HCT116 (cell line): ENCODE measurements at regions not wholly inside any gene's neighbourhood (a gene's known extent, or its start where the extent isn't known, plus 50 kb on each side); places are given as distances from the start of the nearest gene placed in this dataset.

Experiments used
- ATAC-seq: fragments of 200-7000 bp; cut with Tn5 transposase; 2 replicates; pipeline ENCODE4 v1.9.1; 2020; ENCODE audit warnings: mild to moderate bottlenecking, moderate library complexity
- BruUV-seq: library from RNA; stranded (reverse); fragments of 400-500 nt; replicated peaks from 2 replicates; lab custom pipeline; 2021; lab: Mats Ljungman, UMichigan
- CTCF ChIA-PET: fragments of 300-600 bp; sonication (Branson Sonifier 250); formaldehyde crosslinking; loops from one replicate; lab custom pipeline; 2021; ENCODE audit warnings: antibody characterized with exemption; lab: Charles Lee
- POLR2A ChIA-PET: fragments of 300-600, 350-600 bp; sonication (Branson Sonifier 250); formaldehyde crosslinking; loops from one replicate; lab custom pipeline; 2021; ENCODE audit warnings: antibody characterized with exemption; lab: Charles Lee
- RAD21 ChIA-PET, 2 experiments: fragments of 300-600 bp; sonication (Branson Sonifier 250); formaldehyde crosslinking; loops; one replicate each; lab custom pipeline; 2023; ENCODE audit warnings: low total read pairs in 2 of 2; ENCODE audit not compliant: uncharacterized antibody in 2 of 2, unreplicated experiment in 2 of 2, low non-redundant PET in 1 of 2; lab: Charles Lee
- DNase-seq: peaks from one replicate; pipeline ENCODE4 v3.0.0-alpha.2; 2010; ENCODE audit warnings: low read depth, low spot score
- H2AFZ ChIP-seq: fragments of 200-600 bp; shearing (Covaris generic), sonication (generic); 2 replicates; pipeline ENCODE4 v1.6.1; 2017; ENCODE audit warnings: low read depth, mixed run types, mixed read lengths, antibody characterized with exemption, low read length; ENCODE audit not compliant: poor library complexity, severe bottlenecking
- H3K27ac ChIP-seq: 2 replicates; pipeline ENCODE4 v1.5.1; 2012; ENCODE audit warnings: low read depth, low read length
- H3K27me3 ChIP-seq: fragments of 200-600 bp; sonication (generic); 2 replicates; pipeline ENCODE4 v1.6.1; 2016; ENCODE audit warnings: mixed run types, low read length, mixed read lengths; ENCODE audit not compliant: insufficient read depth
- H3K36me3 ChIP-seq, 2 experiments: fragments of 200-500 bp in 1 of 2; fragments of 200-600 bp in 1 of 2; sonication (Bioruptor generic) in 1 of 2; sonication (generic) in 1 of 2; 2 replicates each; pipeline versions ENCODE4 v1.5.1 to v1.6.1; 2014 to 2016; ENCODE audit warnings: low read length in 2 of 2, inconsistent platforms in 1 of 2, mixed read lengths in 1 of 2, mixed run types in 1 of 2; ENCODE audit not compliant: insufficient read depth in 2 of 2, control insufficient read depth in 1 of 2
- H3K4me1 ChIP-seq, 2 experiments: fragments of 200-600 bp in 1 of 2; sonication (generic) in 1 of 2; 2 replicates each; pipeline versions ENCODE4 v1.5.1 to v1.6.1; 2012 to 2017; ENCODE audit warnings: low read length in 2 of 2, inconsistent platforms in 1 of 2, mild to moderate bottlenecking in 1 of 2, mixed read lengths in 1 of 2, mixed run types in 1 of 2, moderate library complexity in 1 of 2; ENCODE audit not compliant: insufficient read depth in 2 of 2, control insufficient read depth in 1 of 2
- H3K4me2 ChIP-seq: fragments of 200-600 bp; sonication (generic); 2 replicates; pipeline ENCODE4 v1.6.1; 2017; ENCODE audit warnings: mixed run types, low read length, mixed read lengths
- H3K4me3 ChIP-seq, 2 experiments: fragments of 200-600 bp in 1 of 2; sonication (generic) in 1 of 2; replicated peaks in 1 of 2; 2 replicates each; pipeline ENCODE4 v1.5.1; 2011 to 2016; ENCODE audit warnings: low read length in 2 of 2, control low read depth in 1 of 2, low read depth in 1 of 2, mild to moderate bottlenecking in 1 of 2, mixed read lengths in 1 of 2, mixed run types in 1 of 2
- H3K79me2 ChIP-seq: fragments of 200-600 bp; sonication (generic); 2 replicates; pipeline ENCODE4 v1.6.1; 2017; ENCODE audit warnings: mild to moderate bottlenecking, mixed run types, low read length, moderate library complexity, mixed read lengths; ENCODE audit not compliant: insufficient read depth
- H3K9ac ChIP-seq: fragments of 200-600 bp; sonication (generic); 2 replicates; pipeline ENCODE4 v1.6.1; 2016; ENCODE audit warnings: low read length, mixed read lengths
- H3K9me2 ChIP-seq: fragments of 200-600 bp; sonication (generic), shearing (Covaris generic); 2 replicates; pipeline ENCODE4 v1.6.1; 2017; ENCODE audit warnings: mixed run types, mild to moderate bottlenecking, moderate library complexity; ENCODE audit not compliant: insufficient read depth
- H3K9me3 ChIP-seq, 2 experiments: fragments of 200-500 bp in 1 of 2; fragments of 200-600 bp in 1 of 2; sonication (Bioruptor generic) in 1 of 2; sonication (generic) in 1 of 2; 2 replicates each; pipeline ENCODE4 v1.6.1; 2014 to 2017; ENCODE audit warnings: low read length in 2 of 2, mixed read lengths in 2 of 2, inconsistent platforms in 1 of 2, low read depth in 1 of 2, mild to moderate bottlenecking in 1 of 2, mixed run types in 1 of 2, moderate library complexity in 1 of 2; ENCODE audit not compliant: control insufficient read depth in 1 of 2, insufficient read depth in 1 of 2
- H4K20me1 ChIP-seq: fragments of 200-600 bp; sonication (generic), shearing (Covaris generic); 2 replicates; pipeline ENCODE4 v1.6.1; 2017; ENCODE audit warnings: mixed run types, mild to moderate bottlenecking, moderate library complexity; ENCODE audit not compliant: insufficient read depth
- CBX3 ChIP-seq: IDR thresholded peaks from 2 replicates; pipeline ENCODE4 v1.6.1; 2012; ENCODE audit warnings: low read depth
- CEBPB ChIP-seq: IDR thresholded peaks from 2 replicates; pipeline ENCODE4 v1.6.1; 2012; ENCODE audit warnings: low read depth
- EGR1 ChIP-seq: IDR thresholded peaks from 2 replicates; pipeline ENCODE4 v1.6.1; 2012; ENCODE audit warnings: low read depth
- ELF1 ChIP-seq: IDR thresholded peaks from 2 replicates; pipeline ENCODE4 v1.6.1; 2012; ENCODE audit warnings: low read depth, borderline replicate concordance
- EZH2 ChIP-seq: fragments of 200-600 bp; sonication (generic); IDR thresholded peaks from 2 replicates; pipeline ENCODE4 v1.6.1; 2017; ENCODE audit warnings: antibody characterized with exemption, mixed run types
- FOSL1 ChIP-seq: IDR thresholded peaks from 2 replicates; pipeline ENCODE4 v1.6.1; 2012; ENCODE audit warnings: low read depth
- RAD21 ChIP-seq: IDR thresholded peaks from 2 replicates; pipeline ENCODE4 v1.6.1; 2012; ENCODE audit warnings: low read depth, mild to moderate bottlenecking
- YY1 ChIP-seq: IDR thresholded peaks from 2 replicates; pipeline ENCODE4 v1.6.1; 2011; ENCODE audit warnings: low read length, low read depth, moderate library complexity, mild to moderate bottlenecking; ENCODE audit not compliant: insufficient replicate concordance; ENCODE audit errors: extremely low read depth
- ZNF274 ChIP-seq: fragments of 200-500 bp; sonication (Bioruptor generic); IDR thresholded peaks from 2 replicates; pipeline ENCODE4 v1.6.1; 2014; ENCODE audit warnings: mild to moderate bottlenecking, low read depth, low read length, inconsistent platforms
- intact Hi-C: fragments of 100-400 bp; cut with micrococcal nuclease; formaldehyde crosslinking; loops from 2 replicates; pipeline ENCODE4 v1.10.0; 2022
- TF ChIP-seq, protein P1 (sequence below): IDR thresholded peaks from 2 replicates; pipeline ENCODE4 v1.6.1; 2012; ENCODE audit warnings: low read depth
- TF ChIP-seq, protein P2 (sequence below): IDR thresholded peaks from 2 replicates; pipeline ENCODE4 v1.6.1; 2012
- TF ChIP-seq, protein P3 (sequence below): IDR thresholded peaks from 2 replicates; pipeline ENCODE4 v1.6.1; 2012
- TF ChIP-seq, protein P4 (sequence below), 3 experiments: fragments of 200-600 bp in 1 of 3; sonication (generic) in 1 of 3; IDR thresholded peaks in 2 of 3; conservative IDR thresholded peaks in 1 of 3; 2 replicates each; pipeline ENCODE4 v1.5.1; 2012 to 2017; ENCODE audit warnings: low read depth in 2 of 3, low read length in 2 of 3, antibody characterized with exemption in 1 of 3, borderline replicate concordance in 1 of 3, control low read depth in 1 of 3, mild to moderate bottlenecking in 1 of 3, mixed read lengths in 1 of 3, mixed run types in 1 of 3, moderate library complexity in 1 of 3; ENCODE audit not compliant: insufficient read depth in 1 of 3

DNA sequence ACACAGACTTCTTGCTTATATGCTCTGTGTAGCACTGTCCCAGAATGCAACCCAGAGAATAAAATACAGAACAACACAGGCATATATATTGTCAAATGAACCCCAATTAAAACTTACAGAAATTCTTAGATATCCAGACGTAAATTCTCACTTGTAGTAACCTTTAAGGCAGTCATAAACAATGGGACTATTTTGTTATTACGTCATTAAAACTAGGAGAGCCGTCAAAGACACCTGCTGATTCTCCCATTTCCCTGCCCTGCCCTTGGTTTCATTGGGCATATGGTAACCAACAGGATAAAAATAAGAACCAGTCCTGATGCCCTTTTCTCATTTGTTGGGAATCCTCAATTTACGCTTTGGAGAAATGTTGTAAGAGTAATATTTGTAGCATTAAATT is 871.3 kb upstream of the EYS start:
- intact Hi-C loops: no loop called here
- ChIA-PET POLR2A (no interaction called here), RAD21 (no interaction called here), CTCF (no interaction called here)
- Histone ChIP-seq H4K20me1 (no peaks in the 10 kb centered on the region), H3K4me2 (no peak overlapping the region), H3K9ac (no peak overlapping the region), H3K4me1 (no peaks in the 10 kb centered on the region), H3K36me3 (no peaks in the 10 kb centered on the region), H3K9me2 (no peaks in the 10 kb centered on the region), H3K79me2 (no peaks in the 10 kb centered on the region), H3K27ac (no peak overlapping the region), H3K27me3 (no peaks in the 10 kb centered on the region), H3K4me3 (no peak overlapping the region), H3K9me3 (peaks cover 0 to 19% of the 10 kb centered on the region in 2 experiments; a peak in 3 of 4 replicates), H2AFZ (no peak overlapping the region)
- ATAC-seq (no peak), DNase-seq (no peak)
- TF ChIP-seq RAD21: no peak
- TF ChIP-seq, protein P1, sequence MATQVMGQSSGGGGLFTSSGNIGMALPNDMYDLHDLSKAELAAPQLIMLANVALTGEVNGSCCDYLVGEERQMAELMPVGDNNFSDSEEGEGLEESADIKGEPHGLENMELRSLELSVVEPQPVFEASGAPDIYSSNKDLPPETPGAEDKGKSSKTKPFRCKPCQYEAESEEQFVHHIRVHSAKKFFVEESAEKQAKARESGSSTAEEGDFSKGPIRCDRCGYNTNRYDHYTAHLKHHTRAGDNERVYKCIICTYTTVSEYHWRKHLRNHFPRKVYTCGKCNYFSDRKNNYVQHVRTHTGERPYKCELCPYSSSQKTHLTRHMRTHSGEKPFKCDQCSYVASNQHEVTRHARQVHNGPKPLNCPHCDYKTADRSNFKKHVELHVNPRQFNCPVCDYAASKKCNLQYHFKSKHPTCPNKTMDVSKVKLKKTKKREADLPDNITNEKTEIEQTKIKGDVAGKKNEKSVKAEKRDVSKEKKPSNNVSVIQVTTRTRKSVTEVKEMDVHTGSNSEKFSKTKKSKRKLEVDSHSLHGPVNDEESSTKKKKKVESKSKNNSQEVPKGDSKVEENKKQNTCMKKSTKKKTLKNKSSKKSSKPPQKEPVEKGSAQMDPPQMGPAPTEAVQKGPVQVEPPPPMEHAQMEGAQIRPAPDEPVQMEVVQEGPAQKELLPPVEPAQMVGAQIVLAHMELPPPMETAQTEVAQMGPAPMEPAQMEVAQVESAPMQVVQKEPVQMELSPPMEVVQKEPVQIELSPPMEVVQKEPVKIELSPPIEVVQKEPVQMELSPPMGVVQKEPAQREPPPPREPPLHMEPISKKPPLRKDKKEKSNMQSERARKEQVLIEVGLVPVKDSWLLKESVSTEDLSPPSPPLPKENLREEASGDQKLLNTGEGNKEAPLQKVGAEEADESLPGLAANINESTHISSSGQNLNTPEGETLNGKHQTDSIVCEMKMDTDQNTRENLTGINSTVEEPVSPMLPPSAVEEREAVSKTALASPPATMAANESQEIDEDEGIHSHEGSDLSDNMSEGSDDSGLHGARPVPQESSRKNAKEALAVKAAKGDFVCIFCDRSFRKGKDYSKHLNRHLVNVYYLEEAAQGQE: no peak
- BruUV-seq: no TSS peak

DNA sequence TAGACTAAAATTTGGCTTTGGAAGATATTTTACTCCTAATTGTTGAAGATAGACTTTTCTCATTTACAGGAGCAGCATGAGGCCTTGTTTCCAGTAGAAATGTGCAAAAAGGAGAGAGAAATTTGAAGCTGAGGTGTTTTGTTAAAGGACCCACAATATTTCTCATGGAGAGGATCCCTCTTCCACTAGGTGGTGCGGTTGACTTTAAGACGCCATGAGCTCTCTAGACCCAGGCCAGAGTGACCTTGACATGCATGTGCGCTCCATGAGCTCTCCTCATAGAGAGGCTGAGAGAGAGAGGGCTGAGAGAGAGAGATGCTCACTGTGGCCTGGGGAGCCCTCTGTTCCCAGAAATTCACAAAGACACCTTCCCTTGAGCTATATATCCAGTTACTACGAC is 861.2 kb upstream of the EYS start:
- no peak overlapping the region for H2AFZ ChIP-seq
- BruUV-seq: no TSS peak
- DNase-seq (no peak), ATAC-seq (no peak)
- no peaks in the 10 kb centered on the region for H3K79me2 ChIP-seq
- no peaks in the 10 kb centered on the region for H3K27me3 ChIP-seq
- H3K4me1 ChIP-seq: no peaks in the 10 kb centered on the region
- H3K36me3 ChIP-seq: no peaks in the 10 kb centered on the region
- H3K27ac ChIP-seq: no peak overlapping the region
- RAD21 ChIA-PET: no interaction called here
- no peak overlapping the region for H3K4me3 ChIP-seq
- H3K9ac ChIP-seq: no peak overlapping the region
- H3K9me3 ChIP-seq: peaks cover 14% of the 10 kb centered on the region in 2 experiments; a peak in 3 of 4 replicates
- H3K4me2 ChIP-seq: no peak overlapping the region
- H4K20me1 ChIP-seq: no peaks in the 10 kb centered on the region
- intact Hi-C loops: no loop called here
- CTCF ChIA-PET: no interaction called here
- POLR2A ChIA-PET: no interaction called here
- no peaks in the 10 kb centered on the region for H3K9me2 ChIP-seq
- no peak for TF ChIP-seq ZNF274
- no peak for TF ChIP-seq FOSL1
- no peak for TF ChIP-seq CBX3
- TF ChIP-seq EGR1: no peak
- TF ChIP-seq YY1: no peak
- no peak for TF ChIP-seq CEBPB
- no peak for TF ChIP-seq EZH2
- TF ChIP-seq, protein P2, sequence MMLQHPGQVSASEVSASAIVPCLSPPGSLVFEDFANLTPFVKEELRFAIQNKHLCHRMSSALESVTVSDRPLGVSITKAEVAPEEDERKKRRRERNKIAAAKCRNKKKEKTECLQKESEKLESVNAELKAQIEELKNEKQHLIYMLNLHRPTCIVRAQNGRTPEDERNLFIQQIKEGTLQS: no peak
- TF ChIP-seq, protein P3, sequence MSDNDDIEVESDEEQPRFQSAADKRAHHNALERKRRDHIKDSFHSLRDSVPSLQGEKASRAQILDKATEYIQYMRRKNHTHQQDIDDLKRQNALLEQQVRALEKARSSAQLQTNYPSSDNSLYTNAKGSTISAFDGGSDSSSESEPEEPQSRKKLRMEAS: no peak
- TF ChIP-seq ELF1: no peak
- TF ChIP-seq, protein P4, sequence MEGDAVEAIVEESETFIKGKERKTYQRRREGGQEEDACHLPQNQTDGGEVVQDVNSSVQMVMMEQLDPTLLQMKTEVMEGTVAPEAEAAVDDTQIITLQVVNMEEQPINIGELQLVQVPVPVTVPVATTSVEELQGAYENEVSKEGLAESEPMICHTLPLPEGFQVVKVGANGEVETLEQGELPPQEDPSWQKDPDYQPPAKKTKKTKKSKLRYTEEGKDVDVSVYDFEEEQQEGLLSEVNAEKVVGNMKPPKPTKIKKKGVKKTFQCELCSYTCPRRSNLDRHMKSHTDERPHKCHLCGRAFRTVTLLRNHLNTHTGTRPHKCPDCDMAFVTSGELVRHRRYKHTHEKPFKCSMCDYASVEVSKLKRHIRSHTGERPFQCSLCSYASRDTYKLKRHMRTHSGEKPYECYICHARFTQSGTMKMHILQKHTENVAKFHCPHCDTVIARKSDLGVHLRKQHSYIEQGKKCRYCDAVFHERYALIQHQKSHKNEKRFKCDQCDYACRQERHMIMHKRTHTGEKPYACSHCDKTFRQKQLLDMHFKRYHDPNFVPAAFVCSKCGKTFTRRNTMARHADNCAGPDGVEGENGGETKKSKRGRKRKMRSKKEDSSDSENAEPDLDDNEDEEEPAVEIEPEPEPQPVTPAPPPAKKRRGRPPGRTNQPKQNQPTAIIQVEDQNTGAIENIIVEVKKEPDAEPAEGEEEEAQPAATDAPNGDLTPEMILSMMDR (IDR thresholded peaks at IDR 0.05 in 2 of 3, conservative IDR thresholded peaks at IDR 0.05 in 1 of 3; ENCODE audit: borderline replicate concordance in 1 of 3, insufficient read depth in 1 of 3, low read depth in 2 of 3, low read length in 2 of 3): no peak
